GM21576 (cell line): ENCODE measurements at regions not wholly inside any gene's neighbourhood (a gene's known extent, or its start where the extent isn't known, plus 50 kb on each side); places are given as distances from the start of the nearest gene placed in this dataset.

Experiments used
- ATAC-seq: cut with Tn5 transposase; IDR thresholded peaks from one replicate; pipeline ENCODE4 v1.9.1; 2021; ENCODE audit warnings: mild to moderate bottlenecking, moderate library complexity; ENCODE audit not compliant: unreplicated experiment

- ATAC-seq: no peak
Measured at GRCh38 chr15:96414875-96415274, 84.4 kb downstream of the NR2F2 start.

GRCh38 chr15:96415513-96416217 lies 85.2 kb downstream of the NR2F2 start:
- ATAC-seq: no peak

- ATAC-seq: no peak
Measured at GRCh38 chr15:96416218-96416933, 85.9 kb downstream of the NR2F2 start.

GRCh38 chr15:96416934-96417759 lies 86.6 kb downstream of the NR2F2 start:
- ATAC-seq: no peak

GRCh38 chr15:96417760-96418130 lies 87.2 kb downstream of the NR2F2 start:
- no peak for ATAC-seq

- no peak for ATAC-seq
Measured at GRCh38 chr15:96418146-96418545, 87.6 kb downstream of the NR2F2 start.

- no peak for ATAC-seq
Measured at GRCh38 chr15:96421178-96421601, 90.7 kb downstream of the NR2F2 start.

- no peak for ATAC-seq
Measured at GRCh38 chr15:96422125-96422524, 91.6 kb downstream of the NR2F2 start.

- ATAC-seq: no peak
Measured at GRCh38 chr15:96424674-96425073, 94.2 kb downstream of the NR2F2 start.

GRCh38 chr15:96428742-96429141 lies 98.2 kb downstream of the NR2F2 start:
- ATAC-seq: no peak

- ATAC-seq: no peak
Measured at GRCh38 chr15:96431786-96432185, 101.3 kb downstream of the NR2F2 start.

- ATAC-seq: no peak
Measured at GRCh38 chr15:96435022-96435421, 104.5 kb downstream of the NR2F2 start.

GRCh38 chr15:96435841-96436240 lies 105.3 kb downstream of the NR2F2 start:
- ATAC-seq: no peak

- no peak for ATAC-seq
Measured at GRCh38 chr15:96440978-96441377, 110.5 kb downstream of the NR2F2 start.

- ATAC-seq: no peak
Measured at GRCh38 chr15:96442076-96442475, 111.6 kb downstream of the NR2F2 start.

- no peak for ATAC-seq
Measured at GRCh38 chr15:96444865-96445264, 114.4 kb downstream of the NR2F2 start.

- ATAC-seq: no peak
Measured at GRCh38 chr15:96448923-96449322, 118.4 kb downstream of the NR2F2 start.

- ATAC-seq: no peak
Measured at GRCh38 chr15:96457841-96458240, 127.3 kb downstream of the NR2F2 start.

- no peak for ATAC-seq
Measured at GRCh38 chr15:96460106-96460505, 129.6 kb downstream of the NR2F2 start.

- no peak for ATAC-seq
Measured at GRCh38 chr15:96462768-96463750, 132.6 kb downstream of the NR2F2 start.
